Stimulated activated CD8-positive, alpha-beta memory T cell treated with anti-CD3 and anti-CD28 coated beads, Interleukin-7, amount 100 ng/mL, for 1 hour (primary cell): ENCODE measurements at regions not wholly inside any gene's neighbourhood (a gene's known extent, or its start where the extent isn't known, plus 50 kb on each side); places are given as distances from the start of the nearest gene placed in this dataset.
"Not testable (repeated sequence)": the region's sequence is repeated elsewhere in the genome, so short reads cannot be mapped to it uniquely, and the experiment has no call there.

Experiments used
- DNase-seq, 2 donors: peaks; one replicate each; pipeline ENCODE4 v3.0.0-alpha.2; 2020; ENCODE audit warnings: low read depth in 2 of 2

GRCh38 chr6:140670021-140670420, 1295.6 kb upstream of the CITED2 start:
- DNase-seq: no peak

DNA sequence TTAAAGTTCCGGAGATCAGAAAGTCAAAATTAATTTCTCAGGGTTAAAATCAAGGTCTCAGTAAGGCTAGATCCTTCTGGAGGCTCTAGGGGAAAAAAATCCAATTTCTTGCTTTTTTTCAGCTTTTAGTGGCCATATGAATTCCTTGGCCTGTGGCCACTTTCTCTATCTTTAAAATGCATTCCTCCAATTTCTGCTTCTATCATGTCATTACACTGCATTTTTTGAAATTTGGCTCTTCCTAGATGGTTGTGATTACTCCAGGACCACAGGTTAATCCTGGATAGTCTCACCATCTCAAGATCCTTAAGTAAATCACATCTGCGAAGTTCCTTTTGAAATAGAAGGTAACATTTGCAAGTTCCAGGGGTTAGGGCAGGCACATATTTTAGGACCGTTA, 1294.9 kb upstream of the CITED2 start:
- no peak for DNase-seq

DNA sequence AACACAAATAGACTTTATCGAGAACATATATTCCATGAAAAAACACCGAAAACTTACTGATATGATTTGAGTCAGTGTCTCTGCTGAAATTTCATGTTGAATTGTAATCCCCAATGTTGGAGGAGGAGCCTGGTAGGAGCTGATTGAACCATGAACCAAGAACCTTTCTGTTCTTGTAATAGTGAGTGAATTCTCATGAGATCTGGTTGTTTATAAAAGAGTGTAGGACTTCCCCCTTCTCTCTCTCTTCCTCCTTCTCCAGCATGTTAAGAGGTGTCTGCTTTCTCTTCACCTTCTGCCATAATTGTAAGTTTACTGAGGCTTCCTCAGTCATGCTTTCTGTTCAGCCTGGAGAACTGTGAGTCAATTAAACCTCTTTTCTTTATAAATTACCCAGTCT, 1289.3 kb upstream of the CITED2 start:
- DNase-seq: no peak

DNA sequence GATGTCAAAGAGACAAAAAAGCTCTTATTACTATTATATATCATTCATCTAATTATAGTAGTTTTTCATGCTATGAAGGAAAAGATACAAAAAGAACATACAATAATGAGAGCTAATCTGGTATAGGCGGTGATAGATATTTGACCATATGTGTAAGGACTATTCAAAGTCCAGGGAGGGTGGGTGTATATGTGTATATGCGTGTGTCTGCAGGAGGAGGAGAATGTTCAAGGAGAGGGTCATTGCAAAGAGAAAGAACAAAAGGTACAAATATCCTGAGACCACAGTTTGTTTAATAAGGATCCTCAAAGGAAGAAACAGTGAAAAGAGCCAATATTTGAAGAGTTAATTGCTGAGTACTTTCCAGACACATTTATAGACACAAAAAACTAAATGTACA, 1288.6 kb upstream of the CITED2 start:
- DNase-seq: no peak

DNA sequence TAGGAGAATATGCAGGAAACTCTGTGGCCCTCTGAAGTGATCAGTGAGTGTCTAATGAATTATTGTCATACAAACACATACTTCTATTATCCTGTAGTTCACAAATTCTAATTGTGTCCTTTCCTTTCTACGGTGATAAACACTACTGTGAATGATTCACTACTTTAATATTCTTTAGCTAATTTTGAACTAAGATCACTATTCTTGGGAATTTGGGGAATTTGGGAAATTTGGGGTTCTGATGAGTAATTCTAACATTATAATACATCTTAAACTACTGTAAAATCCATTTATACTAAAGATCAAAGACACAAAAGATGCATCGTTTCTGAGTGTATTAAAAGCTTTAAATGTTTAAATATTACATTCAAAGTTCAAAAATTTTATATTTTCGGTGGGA, 1287.2 kb upstream of the CITED2 start:
- no peak for DNase-seq

GRCh38 chr6:140660295-140660694, 1285.8 kb upstream of the CITED2 start:
- DNase-seq: no peak

- no peak for DNase-seq
Measured at GRCh38 chr6:140653972-140654371, 1279.5 kb upstream of the CITED2 start.

DNA sequence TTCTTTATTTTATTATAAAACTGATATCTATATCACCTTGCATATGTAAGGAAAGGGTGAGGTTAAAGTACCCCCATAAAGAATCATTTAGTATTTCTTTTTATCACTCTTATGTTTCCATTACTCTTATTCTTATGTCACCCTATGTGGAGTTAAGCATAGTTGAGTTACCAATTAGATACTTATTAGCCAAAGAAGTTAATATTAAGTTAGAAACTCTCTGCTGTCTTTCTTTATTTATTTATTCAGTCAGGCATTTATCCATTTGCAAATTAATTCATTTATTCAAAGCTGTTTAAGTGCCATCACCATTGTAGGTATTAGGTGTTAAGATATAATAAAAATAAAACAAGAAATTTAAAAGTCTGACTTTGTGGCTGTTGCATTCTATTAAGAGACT, 1279.1 kb upstream of the CITED2 start:
- no peak for DNase-seq

DNA sequence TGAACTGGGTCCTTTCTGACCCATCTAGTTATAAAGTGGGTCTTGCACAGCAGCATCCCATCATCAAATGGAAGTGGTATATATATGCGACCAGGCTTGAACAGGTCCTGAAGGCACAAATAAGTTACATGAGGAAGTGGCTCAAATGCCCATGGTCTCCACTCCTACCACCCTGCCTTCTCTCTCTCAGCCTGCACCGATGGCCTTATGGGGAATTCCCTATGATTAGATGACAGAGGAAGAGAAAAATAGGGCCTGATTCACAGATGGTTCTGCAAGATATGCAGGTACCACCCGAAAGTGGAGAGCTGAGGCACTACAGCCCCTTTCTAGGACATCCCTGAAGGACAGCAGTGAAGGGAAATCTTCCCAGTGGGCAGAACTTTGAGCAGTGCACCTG, 1275.1 kb upstream of the CITED2 start:
- not testable (repeated sequence) for DNase-seq

DNA sequence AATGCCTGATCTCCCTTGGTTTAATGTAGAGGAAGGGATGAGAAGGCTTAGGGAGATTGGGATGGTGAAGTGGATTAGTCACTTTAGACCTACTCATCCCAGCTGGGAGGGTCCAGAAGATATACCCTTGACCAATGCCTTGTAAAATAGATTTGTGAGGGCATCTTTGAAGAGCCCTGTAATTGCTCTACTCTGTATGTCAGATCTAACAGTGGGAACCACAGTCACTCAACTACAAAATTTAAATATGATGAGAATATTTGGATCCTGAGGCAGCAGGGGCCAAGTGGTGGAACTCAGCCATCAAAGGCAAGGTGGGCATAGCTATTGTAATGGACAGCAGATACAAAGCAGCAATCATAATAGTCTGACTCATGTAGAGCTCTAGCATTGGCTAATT, 1272.9 kb upstream of the CITED2 start:
- not testable (repeated sequence) for DNase-seq

- no peak for DNase-seq
Measured at GRCh38 chr6:140644017-140644416, 1269.6 kb upstream of the CITED2 start.

GRCh38 chr6:140641412-140641811, 1267.0 kb upstream of the CITED2 start:
- DNase-seq: no peak

- DNase-seq: no peak
Measured at GRCh38 chr6:140636908-140637402, 1262.5 kb upstream of the CITED2 start.

- DNase-seq: no peak
Measured at GRCh38 chr6:140636271-140636907, 1261.9 kb upstream of the CITED2 start.

DNA sequence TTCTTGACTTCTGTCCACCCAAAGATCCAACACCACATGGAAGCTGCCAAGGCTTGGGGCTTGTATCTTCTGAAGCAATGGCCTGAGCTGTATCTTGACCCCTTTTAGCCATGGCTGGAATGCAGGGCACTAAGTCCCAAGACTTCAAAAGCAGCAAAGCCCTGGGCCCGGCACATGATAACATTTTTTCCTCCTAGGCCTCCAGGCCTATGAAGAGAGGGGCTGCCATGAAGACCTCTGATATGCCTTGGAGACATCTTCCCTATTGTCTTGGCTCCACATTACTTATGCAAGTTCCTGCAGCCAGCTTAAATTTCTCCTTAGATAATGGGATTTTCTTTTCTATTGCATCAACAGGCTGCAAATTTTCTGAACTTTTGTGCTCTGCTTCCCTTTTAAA, 1252.6 kb upstream of the CITED2 start:
- DNase-seq: no peak

DNA sequence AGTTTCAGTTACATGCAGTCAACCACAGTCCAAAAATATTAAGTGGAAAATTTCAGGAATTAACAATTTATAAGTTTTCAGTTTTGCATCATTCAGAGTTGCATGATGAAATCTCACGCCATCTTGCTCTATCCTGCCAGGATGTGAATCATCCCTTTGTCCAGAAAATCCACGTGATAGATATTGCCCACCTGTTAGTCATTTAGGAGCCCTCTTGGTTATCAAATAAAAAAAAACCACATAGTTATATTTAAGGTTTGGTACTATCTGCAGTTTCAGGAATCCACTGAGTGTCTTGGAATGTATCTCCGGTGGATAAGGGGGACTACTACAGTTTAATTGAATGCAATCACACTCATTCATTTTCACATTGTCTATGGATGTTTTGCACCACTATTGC, 1249.0 kb upstream of the CITED2 start:
- no peak for DNase-seq

- no peak for DNase-seq
Measured at GRCh38 chr6:140620496-140620895, 1246.0 kb upstream of the CITED2 start.

- no peak for DNase-seq
Measured at GRCh38 chr6:140609956-140610355, 1235.5 kb upstream of the CITED2 start.

DNA sequence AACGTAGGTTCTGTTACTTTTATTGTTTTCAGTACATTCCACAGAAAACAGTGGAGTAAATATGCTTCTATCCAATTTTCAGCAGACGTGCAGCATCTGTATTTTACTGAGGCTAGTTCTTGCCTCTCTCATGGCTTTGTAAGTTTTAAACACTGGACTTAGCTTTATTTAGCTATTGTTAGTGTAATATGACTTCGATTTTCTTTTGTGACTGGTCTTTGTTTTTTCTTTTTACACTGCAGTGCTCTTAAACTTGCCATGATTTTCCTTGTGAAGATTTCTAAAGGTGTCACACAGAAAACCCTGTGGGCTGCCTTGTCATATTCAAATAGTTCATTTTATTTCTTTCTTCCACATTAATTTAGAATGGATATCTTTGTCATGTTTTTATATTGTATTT, 1234.9 kb upstream of the CITED2 start:
- no peak for DNase-seq

DNA sequence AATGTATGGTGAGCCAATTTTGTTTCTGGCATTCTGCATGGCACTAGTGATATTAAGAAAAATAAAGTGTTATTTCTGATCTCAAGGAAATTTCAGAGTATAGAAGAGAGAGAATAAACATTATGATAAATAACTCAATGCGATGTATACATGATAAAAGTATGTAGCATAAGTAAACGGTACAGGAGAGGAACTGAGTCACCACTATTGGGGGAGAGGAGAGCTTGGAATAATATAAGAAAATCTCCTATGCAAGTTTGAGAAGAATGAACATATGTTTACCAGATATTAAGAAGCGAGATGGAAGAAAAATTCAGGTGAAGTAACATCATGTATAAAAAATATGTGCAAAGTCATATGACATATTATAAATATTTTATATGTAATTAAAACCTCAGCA, 1230.3 kb upstream of the CITED2 start:
- no peak for DNase-seq

GRCh38 chr6:140602431-140603248, 1228.2 kb upstream of the CITED2 start:
- no peak for DNase-seq

GRCh38 chr6:140601021-140601808, 1226.8 kb upstream of the CITED2 start:
- DNase-seq: no peak

DNA sequence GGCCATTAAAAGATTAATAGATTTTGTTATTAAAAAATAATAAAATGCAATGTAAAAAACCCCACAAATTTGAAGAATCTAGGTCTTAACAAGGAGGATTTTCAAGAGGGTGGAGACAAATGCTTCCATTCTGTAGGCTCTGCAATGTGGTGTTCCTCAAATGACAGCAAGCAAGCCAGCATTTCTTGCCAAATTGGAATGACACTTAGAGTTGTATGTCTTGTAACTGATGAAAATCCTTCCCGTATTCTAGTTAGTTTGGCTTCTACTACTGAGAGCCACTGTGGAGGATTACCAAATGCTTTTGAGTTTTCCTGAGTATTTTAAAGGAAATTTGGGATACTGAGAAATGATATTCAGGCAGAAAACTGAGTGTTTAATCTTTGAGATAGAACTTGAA, 1225.5 kb upstream of the CITED2 start:
- DNase-seq: no peak
